Endothelial cell (in vitro differentiated cells): ENCODE measurements at regions not wholly inside any gene's neighbourhood (a gene's known extent, or its start where the extent isn't known, plus 50 kb on each side); places are given as distances from the start of the nearest gene placed in this dataset.
"Not testable (repeated sequence)": the region's sequence is repeated elsewhere in the genome, so short reads cannot be mapped to it uniquely, and the experiment has no call there.

Experiments
- DNase-seq: peaks from one replicate; pipeline ENCODE4 v3.0.0; 2021; ENCODE audit warnings: low spot score
- H3K27ac Mint-ChIP-seq: one replicate; pipeline ENCODE4 v1.8.0; 2021; ENCODE audit warnings: mixed read lengths, inconsistent platforms; ENCODE audit not compliant: unreplicated experiment
- H3K27me3 Mint-ChIP-seq: one replicate; pipeline ENCODE4 v1.8.0; 2021; ENCODE audit warnings: mild to moderate bottlenecking, moderate library complexity, mixed read lengths, inconsistent platforms; ENCODE audit not compliant: unreplicated experiment
- H3K36me3 Mint-ChIP-seq: one replicate; pipeline ENCODE4 v1.8.0; 2021; ENCODE audit warnings: mild to moderate bottlenecking, low read depth, mixed read lengths, inconsistent platforms; ENCODE audit not compliant: unreplicated experiment
- H3K4me1 Mint-ChIP-seq: one replicate; pipeline ENCODE4 v1.8.0; 2021; ENCODE audit warnings: mild to moderate bottlenecking, mixed read lengths, inconsistent platforms; ENCODE audit not compliant: unreplicated experiment
- H3K4me3 Mint-ChIP-seq: one replicate; pipeline ENCODE4 v1.8.0; 2021; ENCODE audit warnings: mild to moderate bottlenecking, mixed read lengths, inconsistent platforms; ENCODE audit not compliant: unreplicated experiment
- H3K9me3 Mint-ChIP-seq: one replicate; pipeline ENCODE4 v1.8.0; 2021; ENCODE audit warnings: mixed read lengths, inconsistent platforms; ENCODE audit not compliant: unreplicated experiment
- TF ChIP-seq, protein P1 (sequence below): fragments of 200-600 bp; sonication (generic); IDR thresholded peaks from one replicate; pipeline ENCODE4 v1.5.0; 2021; ENCODE audit warnings: antibody characterized with exemption; ENCODE audit not compliant: unreplicated experiment

DNA sequence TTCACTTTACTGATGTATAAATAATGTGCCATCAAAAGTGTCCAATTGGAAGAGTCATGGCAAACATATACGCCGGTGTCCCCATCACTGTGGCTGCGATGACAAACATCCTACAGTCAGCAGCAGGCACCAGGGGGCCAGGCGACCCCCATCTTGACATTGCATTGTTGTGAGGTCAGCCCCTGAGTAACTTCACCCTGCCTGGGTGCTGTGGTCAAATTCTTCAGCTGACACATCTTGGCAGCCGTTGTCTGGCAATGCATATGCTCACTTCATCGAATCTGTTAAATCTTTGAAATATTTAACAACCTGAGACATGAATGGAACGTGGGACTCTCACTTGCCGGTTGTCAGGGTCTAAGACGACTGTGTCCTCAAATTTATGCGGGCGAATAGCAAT, 430.9 kb downstream of the BRD1 start:
- no peak for DNase-seq
- H3K27ac Mint-ChIP-seq: no peak overlapping the region
- no peaks in the 10 kb centered on the region for H3K36me3 Mint-ChIP-seq
- H3K4me1 Mint-ChIP-seq: no peaks in the 10 kb centered on the region
- TF ChIP-seq, protein P1, sequence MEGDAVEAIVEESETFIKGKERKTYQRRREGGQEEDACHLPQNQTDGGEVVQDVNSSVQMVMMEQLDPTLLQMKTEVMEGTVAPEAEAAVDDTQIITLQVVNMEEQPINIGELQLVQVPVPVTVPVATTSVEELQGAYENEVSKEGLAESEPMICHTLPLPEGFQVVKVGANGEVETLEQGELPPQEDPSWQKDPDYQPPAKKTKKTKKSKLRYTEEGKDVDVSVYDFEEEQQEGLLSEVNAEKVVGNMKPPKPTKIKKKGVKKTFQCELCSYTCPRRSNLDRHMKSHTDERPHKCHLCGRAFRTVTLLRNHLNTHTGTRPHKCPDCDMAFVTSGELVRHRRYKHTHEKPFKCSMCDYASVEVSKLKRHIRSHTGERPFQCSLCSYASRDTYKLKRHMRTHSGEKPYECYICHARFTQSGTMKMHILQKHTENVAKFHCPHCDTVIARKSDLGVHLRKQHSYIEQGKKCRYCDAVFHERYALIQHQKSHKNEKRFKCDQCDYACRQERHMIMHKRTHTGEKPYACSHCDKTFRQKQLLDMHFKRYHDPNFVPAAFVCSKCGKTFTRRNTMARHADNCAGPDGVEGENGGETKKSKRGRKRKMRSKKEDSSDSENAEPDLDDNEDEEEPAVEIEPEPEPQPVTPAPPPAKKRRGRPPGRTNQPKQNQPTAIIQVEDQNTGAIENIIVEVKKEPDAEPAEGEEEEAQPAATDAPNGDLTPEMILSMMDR: no peak
- no peak overlapping the region for H3K4me3 Mint-ChIP-seq
- no peaks in the 10 kb centered on the region for H3K9me3 Mint-ChIP-seq
- H3K27me3 Mint-ChIP-seq: peaks cover 4% of the 10 kb centered on the region

DNA sequence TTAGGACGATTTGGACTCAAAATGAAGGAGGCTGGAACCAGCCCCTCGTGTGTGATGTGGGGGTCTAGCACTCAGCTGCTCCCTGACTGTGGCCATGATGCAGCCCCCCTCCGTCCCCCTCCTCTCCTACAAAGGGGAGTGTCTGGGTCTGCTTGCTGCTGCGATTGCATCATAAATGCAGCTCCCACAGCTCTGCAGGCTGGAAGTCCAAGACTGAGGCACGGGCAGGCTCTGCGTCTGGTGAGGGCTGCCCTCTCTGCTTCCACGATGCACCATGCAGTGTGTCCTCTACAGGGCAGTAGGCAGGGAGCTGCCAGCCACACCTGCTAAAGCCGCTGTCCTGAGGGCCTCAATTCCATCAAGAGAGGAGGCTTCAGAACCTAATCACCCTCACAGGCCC, 432.1 kb downstream of the BRD1 start:
- Mint-ChIP-seq H3K27ac (no peak overlapping the region), H3K27me3 (peaks cover 4% of the 10 kb centered on the region)

DNA sequence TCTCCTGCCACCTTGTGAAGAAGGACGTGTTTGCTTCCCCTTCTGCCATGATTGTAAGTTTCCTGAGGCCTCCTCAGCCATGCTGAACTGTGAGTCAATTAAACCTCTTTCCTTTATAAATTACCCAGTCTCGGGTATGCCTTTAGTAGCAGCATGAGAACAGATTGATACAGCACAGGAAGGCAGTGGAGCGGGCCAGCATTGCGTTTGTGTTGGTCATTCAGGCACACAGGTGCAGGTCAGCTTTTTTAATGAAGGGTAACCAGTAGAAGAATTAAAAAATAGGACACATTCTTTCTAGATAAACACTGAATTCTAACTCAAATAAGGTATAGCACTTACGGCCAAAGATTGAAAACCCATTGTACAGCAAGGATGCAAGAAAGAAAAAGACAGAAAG, 432.6 kb downstream of the BRD1 start:
- not testable (repeated sequence) for H3K27ac Mint-ChIP-seq, H3K9me3 Mint-ChIP-seq, H3K36me3 Mint-ChIP-seq, DNase-seq, H3K27me3 Mint-ChIP-seq, H3K4me3 Mint-ChIP-seq, H3K4me1 Mint-ChIP-seq

More for the DNA sequence above, 432.1 kb downstream of the BRD1 start:
- DNase-seq: no peak
- Mint-ChIP-seq H3K9me3 (no peaks in the 10 kb centered on the region), H3K4me3 (no peak overlapping the region), H3K4me1 (no peaks in the 10 kb centered on the region), H3K36me3 (no peaks in the 10 kb centered on the region)
- TF ChIP-seq, protein P1: no peak

GRCh38 chr22:49394116-49394785, 433.4 kb downstream of the BRD1 start:
- Mint-ChIP-seq H3K4me1 (no peaks in the 10 kb centered on the region), H3K36me3 (no peaks in the 10 kb centered on the region), H3K4me3 (no peak overlapping the region), H3K27ac (no peak overlapping the region), H3K27me3 (peaks cover 4% of the 10 kb centered on the region), H3K9me3 (no peaks in the 10 kb centered on the region)
- TF ChIP-seq, protein P1: no peak
- no peak for DNase-seq

DNA sequence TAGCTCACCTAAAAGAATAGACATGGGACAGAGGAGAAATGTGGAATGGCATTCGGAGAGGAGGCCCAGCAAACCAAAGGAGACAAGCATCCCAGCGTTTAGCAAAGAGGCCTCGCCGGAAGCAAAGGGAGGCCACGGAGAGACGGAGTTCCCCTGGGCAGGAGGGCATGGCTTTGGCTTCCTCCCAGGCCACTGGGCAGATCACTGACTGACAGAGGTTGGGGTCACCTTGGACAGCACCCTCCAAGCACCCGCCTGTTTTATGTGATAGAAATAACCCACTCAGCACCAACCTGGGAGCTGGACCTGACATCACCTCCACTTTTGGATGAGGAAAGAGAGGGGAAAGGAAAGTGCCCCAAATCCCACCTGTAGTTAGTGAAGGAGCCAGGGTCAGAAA, 434.1 kb downstream of the BRD1 start:
- Mint-ChIP-seq H3K36me3 (no peaks in the 10 kb centered on the region), H3K4me1 (no peaks in the 10 kb centered on the region), H3K4me3 (no peak overlapping the region), H3K27ac (no peak overlapping the region), H3K9me3 (no peaks in the 10 kb centered on the region), H3K27me3 (peaks cover 4% of the 10 kb centered on the region)
- no peak for DNase-seq
- TF ChIP-seq, protein P1: no peak
